ENCODE measurements at regions not wholly inside any gene's neighbourhood (a gene's known extent, or its start where the extent isn't known, plus 50 kb on each side); places are given as distances from the start of the nearest gene placed in this dataset.

DNA sequence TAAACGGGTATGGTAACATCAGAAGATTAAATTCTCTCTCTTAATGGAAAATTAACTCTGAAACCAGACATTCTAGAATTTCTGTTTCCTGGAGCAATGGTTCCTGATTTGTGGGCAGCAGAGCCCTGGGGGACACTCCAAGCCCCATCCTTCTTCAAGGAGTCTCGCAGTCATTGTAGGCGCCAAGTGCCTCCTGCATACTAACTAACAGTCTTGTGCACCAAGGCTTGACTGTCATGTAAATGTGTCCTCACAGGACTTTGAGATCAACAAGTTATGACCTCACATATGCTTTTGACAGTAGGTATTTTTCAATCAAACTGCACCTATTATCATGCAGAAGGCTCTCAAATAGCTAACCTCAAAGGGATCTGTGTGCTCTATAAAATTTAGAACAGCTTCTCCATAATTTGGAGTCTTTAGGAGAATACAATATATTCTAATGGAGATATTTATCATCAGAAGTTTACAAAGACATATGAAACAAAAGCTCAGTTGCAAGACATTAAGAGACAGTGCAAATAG, 52.1 kb upstream of the COPS8 start:
- TF ChIP-seq, protein P1, sequence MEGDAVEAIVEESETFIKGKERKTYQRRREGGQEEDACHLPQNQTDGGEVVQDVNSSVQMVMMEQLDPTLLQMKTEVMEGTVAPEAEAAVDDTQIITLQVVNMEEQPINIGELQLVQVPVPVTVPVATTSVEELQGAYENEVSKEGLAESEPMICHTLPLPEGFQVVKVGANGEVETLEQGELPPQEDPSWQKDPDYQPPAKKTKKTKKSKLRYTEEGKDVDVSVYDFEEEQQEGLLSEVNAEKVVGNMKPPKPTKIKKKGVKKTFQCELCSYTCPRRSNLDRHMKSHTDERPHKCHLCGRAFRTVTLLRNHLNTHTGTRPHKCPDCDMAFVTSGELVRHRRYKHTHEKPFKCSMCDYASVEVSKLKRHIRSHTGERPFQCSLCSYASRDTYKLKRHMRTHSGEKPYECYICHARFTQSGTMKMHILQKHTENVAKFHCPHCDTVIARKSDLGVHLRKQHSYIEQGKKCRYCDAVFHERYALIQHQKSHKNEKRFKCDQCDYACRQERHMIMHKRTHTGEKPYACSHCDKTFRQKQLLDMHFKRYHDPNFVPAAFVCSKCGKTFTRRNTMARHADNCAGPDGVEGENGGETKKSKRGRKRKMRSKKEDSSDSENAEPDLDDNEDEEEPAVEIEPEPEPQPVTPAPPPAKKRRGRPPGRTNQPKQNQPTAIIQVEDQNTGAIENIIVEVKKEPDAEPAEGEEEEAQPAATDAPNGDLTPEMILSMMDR (IDR thresholded peaks at IDR 0.05; ENCODE audit: low read length) = no peak
- no peak for TF ChIP-seq EZH2 (optimal IDR thresholded peaks at IDR 0.05; ENCODE audit: low read depth, low read length)
